ENCODE measurements at regions not wholly inside any gene's neighbourhood (a gene's known extent, or its start where the extent isn't known, plus 50 kb on each side); places are given as distances from the start of the nearest gene placed in this dataset.
A peak's percentile ranks its signal among the peaks of the same experiment; 100 is the strongest.

- H3K36me3 ChIP-seq (ENCODE audit: insufficient read depth, low read length): no peaks in the 10 kb centered on the region
- H3K27me3 ChIP-seq (ENCODE audit: insufficient read depth, low read length): peaks cover 5% of the 10 kb centered on the region; the same call in 1 of the 2 replicates
- H2AFZ ChIP-seq (ENCODE audit: low read length, unreplicated experiment): no peak overlapping the region
- H3K79me2 ChIP-seq (ENCODE audit: control insufficient read depth, insufficient read depth, low read length, unreplicated experiment): no peaks in the 10 kb centered on the region
- H3K4me1 ChIP-seq (ENCODE audit: control insufficient read depth, insufficient read depth, low read length, unreplicated experiment): no peaks in the 10 kb centered on the region
- no peak overlapping the region for H3K27ac ChIP-seq (ENCODE audit: low read depth, low read length)
- no peak overlapping the region for H3K4me3 ChIP-seq (ENCODE audit: low read depth, low read length)
These were observed 938.1 kb upstream of the EPHA7 start for GRCh38 chr6:94357381-94357980.

- H3K27ac ChIP-seq (ENCODE audit: low read depth, low read length): no peak overlapping the region
- H3K4me3 ChIP-seq (ENCODE audit: low read depth, low read length): no peak overlapping the region
- H3K27me3 ChIP-seq (ENCODE audit: insufficient read depth, low read length): peaks cover 10% of the 10 kb centered on the region
- no peaks in the 10 kb centered on the region for H3K4me1 ChIP-seq (ENCODE audit: control insufficient read depth, insufficient read depth, low read length, unreplicated experiment)
- H2AFZ ChIP-seq (ENCODE audit: low read length, unreplicated experiment): no peak overlapping the region
- H3K36me3 ChIP-seq (ENCODE audit: insufficient read depth, low read length): no peaks in the 10 kb centered on the region
- H3K79me2 ChIP-seq (ENCODE audit: control insufficient read depth, insufficient read depth, low read length, unreplicated experiment): no peaks in the 10 kb centered on the region
These were observed 931.5 kb upstream of the EPHA7 start for GRCh38 chr6:94350833-94351232.

- Histone ChIP-seq H3K4me3 (ENCODE audit: low read depth, low read length) (no peak overlapping the region), H3K36me3 (ENCODE audit: insufficient read depth, low read length) (no peaks in the 10 kb centered on the region), H2AFZ (ENCODE audit: low read length, unreplicated experiment) (no peak overlapping the region), H3K27me3 (ENCODE audit: insufficient read depth, low read length) (peaks cover 5% of the 10 kb centered on the region; the same call in 1 of the 2 replicates), H3K4me1 (ENCODE audit: control insufficient read depth, insufficient read depth, low read length, unreplicated experiment) (no peaks in the 10 kb centered on the region), H3K79me2 (ENCODE audit: control insufficient read depth, insufficient read depth, low read length, unreplicated experiment) (no peaks in the 10 kb centered on the region), H3K27ac (ENCODE audit: low read depth, low read length) (no peak overlapping the region)
These were observed 929.9 kb upstream of the EPHA7 start for GRCh38 chr6:94349227-94349626.

GRCh38 chr6:94344866-94345265 is 925.5 kb upstream of the EPHA7 start:
- Histone ChIP-seq H3K79me2 (ENCODE audit: control insufficient read depth, insufficient read depth, low read length, unreplicated experiment) (no peaks in the 10 kb centered on the region), H3K36me3 (ENCODE audit: insufficient read depth, low read length) (no peaks in the 10 kb centered on the region), H3K4me1 (ENCODE audit: control insufficient read depth, insufficient read depth, low read length, unreplicated experiment) (no peaks in the 10 kb centered on the region), H3K27me3 (ENCODE audit: insufficient read depth, low read length) (no peaks in the 10 kb centered on the region), H3K4me3 (ENCODE audit: low read depth, low read length) (no peak overlapping the region), H3K27ac (ENCODE audit: low read depth, low read length) (no peak overlapping the region), H2AFZ (ENCODE audit: low read length, unreplicated experiment) (no peak overlapping the region)

GRCh38 chr6:94341173-94341572 is 921.8 kb upstream of the EPHA7 start:
- Histone ChIP-seq H3K4me3 (ENCODE audit: low read depth, low read length) (no peak overlapping the region), H3K79me2 (ENCODE audit: control insufficient read depth, insufficient read depth, low read length, unreplicated experiment) (no peaks in the 10 kb centered on the region), H3K36me3 (ENCODE audit: insufficient read depth, low read length) (no peaks in the 10 kb centered on the region), H3K27ac (ENCODE audit: low read depth, low read length) (no peak overlapping the region), H3K4me1 (ENCODE audit: control insufficient read depth, insufficient read depth, low read length, unreplicated experiment) (no peaks in the 10 kb centered on the region), H2AFZ (ENCODE audit: low read length, unreplicated experiment) (no peak overlapping the region), H3K27me3 (ENCODE audit: insufficient read depth, low read length) (peaks cover 12% of the 10 kb centered on the region)

- no peaks in the 10 kb centered on the region for H3K36me3 ChIP-seq (ENCODE audit: insufficient read depth, low read length)
- no peak overlapping the region for H3K4me3 ChIP-seq (ENCODE audit: low read depth, low read length)
- no peak overlapping the region for H2AFZ ChIP-seq (ENCODE audit: low read length, unreplicated experiment)
- H3K27ac ChIP-seq (ENCODE audit: low read depth, low read length): no peak overlapping the region
- H3K4me1 ChIP-seq (ENCODE audit: control insufficient read depth, insufficient read depth, low read length, unreplicated experiment): no peaks in the 10 kb centered on the region
- peaks cover 37% of the 10 kb centered on the region for H3K27me3 ChIP-seq (ENCODE audit: insufficient read depth, low read length)
- H3K79me2 ChIP-seq (ENCODE audit: control insufficient read depth, insufficient read depth, low read length, unreplicated experiment): no peaks in the 10 kb centered on the region
These were observed 904.5 kb upstream of the EPHA7 start for GRCh38 chr6:94323853-94324252.

GRCh38 chr6:94300424-94301144 is 881.2 kb upstream of the EPHA7 start:
- H3K79me2 ChIP-seq (ENCODE audit: control insufficient read depth, insufficient read depth, low read length, unreplicated experiment): no peaks in the 10 kb centered on the region
- no peaks in the 10 kb centered on the region for H3K36me3 ChIP-seq (ENCODE audit: insufficient read depth, low read length)
- no peak overlapping the region for H3K4me3 ChIP-seq (ENCODE audit: low read depth, low read length)
- no peak overlapping the region for H2AFZ ChIP-seq (ENCODE audit: low read length, unreplicated experiment)
- H3K27ac ChIP-seq (ENCODE audit: low read depth, low read length): no peak overlapping the region
- no peaks in the 10 kb centered on the region for H3K4me1 ChIP-seq (ENCODE audit: control insufficient read depth, insufficient read depth, low read length, unreplicated experiment)
- no peaks in the 10 kb centered on the region; the same call in 1 of the 2 replicates for H3K27me3 ChIP-seq (ENCODE audit: insufficient read depth, low read length)

GRCh38 chr6:94289131-94289530 is 869.8 kb upstream of the EPHA7 start:
- Histone ChIP-seq H3K36me3 (ENCODE audit: insufficient read depth, low read length) (no peaks in the 10 kb centered on the region), H3K27ac (ENCODE audit: low read depth, low read length) (no peak overlapping the region), H3K4me1 (ENCODE audit: control insufficient read depth, insufficient read depth, low read length, unreplicated experiment) (no peaks in the 10 kb centered on the region), H2AFZ (ENCODE audit: low read length, unreplicated experiment) (no peak overlapping the region), H3K27me3 (ENCODE audit: insufficient read depth, low read length) (peaks cover 38% of the 10 kb centered on the region), H3K79me2 (ENCODE audit: control insufficient read depth, insufficient read depth, low read length, unreplicated experiment) (no peaks in the 10 kb centered on the region), H3K4me3 (ENCODE audit: low read depth, low read length) (0 out of 2 replicates have a peak overlapping the region, but pooled peaks have one; percentile 15)

- Histone ChIP-seq H3K79me2 (ENCODE audit: control insufficient read depth, insufficient read depth, low read length, unreplicated experiment) (no peaks in the 10 kb centered on the region), H3K4me1 (ENCODE audit: control insufficient read depth, insufficient read depth, low read length, unreplicated experiment) (no peaks in the 10 kb centered on the region), H3K27ac (ENCODE audit: low read depth, low read length) (no peak overlapping the region), H3K27me3 (ENCODE audit: insufficient read depth, low read length) (peaks cover 27% of the 10 kb centered on the region), H3K36me3 (ENCODE audit: insufficient read depth, low read length) (no peaks in the 10 kb centered on the region), H2AFZ (ENCODE audit: low read length, unreplicated experiment) (no peak overlapping the region), H3K4me3 (ENCODE audit: low read depth, low read length) (no peak overlapping the region)
These were observed 858.8 kb upstream of the EPHA7 start for GRCh38 chr6:94278146-94278545.

GRCh38 chr6:94272327-94272726 is 853.0 kb upstream of the EPHA7 start:
- H3K4me1 ChIP-seq (ENCODE audit: control insufficient read depth, insufficient read depth, low read length, unreplicated experiment): no peaks in the 10 kb centered on the region
- H2AFZ ChIP-seq (ENCODE audit: low read length, unreplicated experiment): no peak overlapping the region
- no peak overlapping the region for H3K27ac ChIP-seq (ENCODE audit: low read depth, low read length)
- H3K79me2 ChIP-seq (ENCODE audit: control insufficient read depth, insufficient read depth, low read length, unreplicated experiment): no peaks in the 10 kb centered on the region
- H3K36me3 ChIP-seq (ENCODE audit: insufficient read depth, low read length): no peaks in the 10 kb centered on the region
- no peak overlapping the region for H3K4me3 ChIP-seq (ENCODE audit: low read depth, low read length)
- peaks cover 26% of the 10 kb centered on the region for H3K27me3 ChIP-seq (ENCODE audit: insufficient read depth, low read length)

Data from ACC112 (cell line).